H1 (cell line): ENCODE measurements at regions not wholly inside any gene's neighbourhood (a gene's known extent, or its start where the extent isn't known, plus 50 kb on each side); places are given as distances from the start of the nearest gene placed in this dataset.

Source experiments
- CTCF ChIA-PET: fragments of 300-600 bp; sonication (Branson Sonifier 250); formaldehyde crosslinking; loops from one replicate; lab custom pipeline; 2021; ENCODE audit not compliant: partially characterized antibody; lab: Charles Lee
- POLR2A ChIA-PET: fragments of 300-600 bp; sonication (Branson Sonifier 250); formaldehyde crosslinking; loops from one replicate; lab custom pipeline; 2021; ENCODE audit warnings: inconsistent platforms; ENCODE audit not compliant: partially characterized antibody; lab: Charles Lee
- DNase-seq, 2 experiments: peaks; one replicate each; pipeline versions ENCODE4 v3.0.0 to v3.0.0-alpha.2; 2010 to 2022; ENCODE audit warnings: low spot score in 2 of 2, low read depth in 1 of 2, mixed read lengths in 1 of 2
- FAIRE-seq: peaks from 2 replicates; lab custom pipeline; 2011; peaks lifted over from hg19 to GRCh38; lab: Jason Lieb, UNC
- H2AFZ ChIP-seq: 2 replicates; pipeline ENCODE4 v1.8.1; 2012; ENCODE audit warnings: low read length, inconsistent platforms
- H2AK5ac ChIP-seq: 2 replicates; pipeline ENCODE4 v1.6.1; 2013; ENCODE audit warnings: low read depth, low read length
- H2BK120ac ChIP-seq: replicated peaks from 2 replicates; pipeline ENCODE3; 2013; ENCODE audit warnings: low read depth, low read length, inconsistent platforms
- H2BK12ac ChIP-seq: 2 replicates; pipeline ENCODE4 v1.6.1; 2013; ENCODE audit warnings: low read depth, low read length
- H2BK15ac ChIP-seq: 2 replicates; pipeline ENCODE4 v1.6.1; 2013; ENCODE audit warnings: low read length
- H2BK20ac ChIP-seq: 2 replicates; pipeline ENCODE4 v1.6.1; 2013; ENCODE audit warnings: low read length
- H2BK5ac ChIP-seq: 2 replicates; pipeline ENCODE4 v1.6.1; 2013; ENCODE audit warnings: low read depth, low read length
- H3K14ac ChIP-seq: 2 replicates; pipeline ENCODE4 v1.6.1; 2013; ENCODE audit warnings: inconsistent platforms; ENCODE audit not compliant: insufficient read length
- H3K18ac ChIP-seq: 2 replicates; pipeline ENCODE4 v1.6.1; 2013; ENCODE audit warnings: low read length; ENCODE audit errors: extremely low read depth
- H3K23ac ChIP-seq: 2 replicates; pipeline ENCODE4 v1.6.1; 2013; ENCODE audit warnings: inconsistent platforms; ENCODE audit not compliant: insufficient read length
- H3K23me2 ChIP-seq: 2 replicates; pipeline ENCODE4 v1.6.1; 2013; ENCODE audit warnings: low read depth, low read length
- H3K27ac ChIP-seq: 2 replicates; pipeline ENCODE4 v1.6.1; 2011; ENCODE audit warnings: low read depth, low read length, inconsistent platforms
- H3K27me3 ChIP-seq, 4 experiments: replicated peaks in 1 of 4; 1 replicate in 1 of 4; 2 replicates in 3 of 4; pipeline versions ENCODE4 v1.6.1 to v1.8.1; 2011 to 2013; ENCODE audit warnings: low read length in 3 of 4, mild to moderate bottlenecking in 3 of 4, inconsistent platforms in 2 of 4, mixed read lengths in 2 of 4, moderate library complexity in 1 of 4; ENCODE audit not compliant: control insufficient read depth in 3 of 4, insufficient read depth in 3 of 4; ENCODE audit errors: extremely low read depth in 1 of 4
- H3K36me3 ChIP-seq, 4 experiments: 2 replicates each; pipeline versions ENCODE4 v1.6.1 to v1.8.1; 2011 to 2013; ENCODE audit warnings: mild to moderate bottlenecking in 4 of 4, low read length in 3 of 4, moderate library complexity in 2 of 4, control low read depth in 1 of 4, inconsistent platforms in 1 of 4; ENCODE audit not compliant: insufficient read depth in 4 of 4, control insufficient read depth in 2 of 4
- H3K4ac ChIP-seq: replicated peaks from 2 replicates; pipeline ENCODE3; 2013; ENCODE audit warnings: low read length, low read depth, mixed read lengths, inconsistent platforms; ENCODE audit not compliant: insufficient read length
- H3K4me1 ChIP-seq, 4 experiments: replicated peaks in 1 of 4; 1 replicate in 1 of 4; 2 replicates in 3 of 4; pipeline versions ENCODE4 v1.6.1 to v1.8.1; 2011 to 2013; ENCODE audit warnings: low read length in 3 of 4, inconsistent platforms in 2 of 4, mixed read lengths in 1 of 4; ENCODE audit not compliant: insufficient read depth in 4 of 4, control insufficient read depth in 3 of 4
- H3K4me2 ChIP-seq, 2 experiments: 2 replicates each; pipeline versions ENCODE4 v1.6.1 to v1.8.1; 2011 to 2013; ENCODE audit warnings: low read depth in 2 of 2, low read length in 2 of 2, control low read depth in 1 of 2, inconsistent platforms in 1 of 2, mild to moderate bottlenecking in 1 of 2; ENCODE audit not compliant: insufficient read depth in 1 of 2
- H3K4me3 ChIP-seq, 4 experiments: fragments of 200-600, 300-600 bp in 1 of 4; sonication (generic), shearing (Covaris generic), sonication (Bioruptor Twin) in 1 of 4; 2 replicates each; pipeline versions ENCODE4 v1.5.1 to v1.8.1; 2011 to 2016; ENCODE audit warnings: low read length in 4 of 4, low read depth in 3 of 4, control low read depth in 2 of 4, inconsistent platforms in 2 of 4, mild to moderate bottlenecking in 2 of 4, mixed read lengths in 1 of 4, moderate library complexity in 1 of 4; ENCODE audit not compliant: insufficient read depth in 2 of 4; ENCODE audit errors: extremely low read depth in 1 of 4
- H3K56ac ChIP-seq: replicated peaks from 2 replicates; pipeline ENCODE3; 2013; ENCODE audit warnings: low read depth, mild to moderate bottlenecking, mixed read lengths, low read length, inconsistent platforms; ENCODE audit not compliant: insufficient read length
- H3K79me1 ChIP-seq: 2 replicates; pipeline ENCODE4 v1.6.1; 2013; ENCODE audit warnings: low read depth, low read length, control low read depth
- H3K79me2 ChIP-seq, 2 experiments: 2 replicates each; pipeline versions ENCODE4 v1.6.1 to v1.8.1; 2012 to 2013; ENCODE audit warnings: low read length in 2 of 2, mild to moderate bottlenecking in 2 of 2, inconsistent platforms in 1 of 2; ENCODE audit not compliant: insufficient read depth in 2 of 2, control insufficient read depth in 1 of 2
- H3K9ac ChIP-seq, 4 experiments: replicated peaks in 1 of 4; 1 replicate in 1 of 4; 2 replicates in 3 of 4; pipeline versions ENCODE4 v1.6.1 to v1.8.1; 2011 to 2013; ENCODE audit warnings: low read depth in 3 of 4, low read length in 3 of 4, control low read depth in 2 of 4, mild to moderate bottlenecking in 2 of 4, moderate library complexity in 2 of 4, inconsistent platforms in 1 of 4; ENCODE audit errors: extremely low read depth in 1 of 4
- H3K9me3 ChIP-seq, 2 experiments: 2 replicates each; pipeline versions ENCODE4 v1.6.1 to v1.8.1; 2012 to 2013; ENCODE audit warnings: mild to moderate bottlenecking in 2 of 2, moderate library complexity in 2 of 2, control low read depth in 1 of 2, inconsistent platforms in 1 of 2, low read depth in 1 of 2, low read length in 1 of 2, mixed read lengths in 1 of 2; ENCODE audit not compliant: insufficient read depth in 2 of 2
- H4K20me1 ChIP-seq, 2 experiments: replicated peaks in 1 of 2; 2 replicates each; pipeline versions ENCODE3 to v1.8.1; 2011 to 2013; ENCODE audit warnings: inconsistent platforms in 2 of 2, low read length in 2 of 2, mild to moderate bottlenecking in 1 of 2; ENCODE audit not compliant: insufficient read depth in 2 of 2, control insufficient read depth in 1 of 2
- H4K5ac ChIP-seq: 2 replicates; pipeline ENCODE4 v1.6.1; 2013; ENCODE audit warnings: low read length, low read depth, mixed read lengths, inconsistent platforms; ENCODE audit not compliant: insufficient read length
- H4K8ac ChIP-seq: 2 replicates; pipeline ENCODE4 v1.8.0; 2013; ENCODE audit warnings: mild to moderate bottlenecking, moderate library complexity, low read length, inconsistent platforms; ENCODE audit not compliant: insufficient read depth; ENCODE audit errors: extremely low read depth
- H4K91ac ChIP-seq: replicated peaks from 2 replicates; pipeline ENCODE3; 2013; ENCODE audit warnings: low read length, mixed read lengths, inconsistent platforms; ENCODE audit not compliant: insufficient read length
- PHF8 ChIP-seq: fragments of 200-600 bp; sonication (generic); conservative IDR thresholded peaks from 2 replicates; pipeline ENCODE4 v1.7.1; 2012; ENCODE audit warnings: low read depth, mild to moderate bottlenecking, inconsistent platforms, low read length, moderate library complexity
- POLR2A ChIP-seq, 2 experiments: IDR thresholded peaks; 1 replicate in 1 of 2; 2 replicates in 1 of 2; pipeline ENCODE4 v1.6.1; 2011; ENCODE audit warnings: low read depth in 2 of 2, low read length in 2 of 2, mild to moderate bottlenecking in 2 of 2; ENCODE audit errors: control extremely low read depth in 1 of 2
- WGBS, 2 experiments: shearing (Covaris generic) in 1 of 2; methylation state at CpG; one replicate each; pipeline versions ENCODE4 v1.1.6 to v1.1.7; 2013 to 2015; ENCODE audit warnings: low lambda C conversion rate in 2 of 2, mixed read lengths in 2 of 2, inconsistent platforms in 1 of 2, low coverage in 1 of 2, missing lambda C conversion rate in 1 of 2; ENCODE audit not compliant: insufficient replicate concordance in 2 of 2, insufficient coverage in 1 of 2, insufficient read length in 1 of 2; ENCODE audit errors: extremely low coverage in 1 of 2, missing lambda C conversion rate in 1 of 2; 5-methylcytosine and 5-hydroxymethylcytosine counted together

DNA sequence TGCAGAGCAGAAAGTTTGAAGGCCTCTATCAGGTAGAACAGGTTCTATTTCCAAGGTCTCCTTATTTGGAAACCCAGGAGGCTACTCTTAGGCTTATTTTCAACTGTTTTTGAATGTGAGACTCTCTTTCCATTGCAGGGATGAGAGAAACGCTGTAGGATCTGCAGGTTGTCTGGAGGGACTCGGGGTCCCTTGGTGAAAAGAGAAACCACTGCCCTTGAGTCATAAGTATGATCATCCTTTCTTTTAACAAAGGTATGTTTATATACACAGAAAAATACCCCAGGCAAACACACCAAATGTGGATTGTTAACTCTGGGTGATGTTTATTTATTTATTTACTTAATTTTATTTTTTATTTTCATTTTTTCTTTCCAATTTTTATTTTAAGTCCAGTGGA, 57.8 kb upstream of the MAX start:
- Histone ChIP-seq H3K14ac (no peak overlapping the region), H3K79me1 (no peaks in the 10 kb centered on the region), H3K36me3 (no peaks in the 10 kb centered on the region), H3K23me2 (no peaks in the 10 kb centered on the region), H3K4ac (no peak overlapping the region), H3K4me2 (no peak overlapping the region), H3K23ac (no peak overlapping the region), H3K4me3 (no peak overlapping the region), H2AFZ (no peak overlapping the region; the same call in 1 of the 2 replicates), H3K27me3 (no peaks in the 10 kb centered on the region), H2BK15ac (no peak overlapping the region), H3K9ac (no peak overlapping the region), H3K4me1 (no peaks in the 10 kb centered on the region; a peak in 1 of 7 replicates), H2AK5ac (no peak overlapping the region), H3K18ac (no peak overlapping the region), H2BK20ac (no peak overlapping the region), H4K8ac (no peak overlapping the region), H3K27ac (no peak overlapping the region), H3K9me3 (no peaks in the 10 kb centered on the region), H2BK120ac (no peak overlapping the region), H3K79me2 (no peaks in the 10 kb centered on the region), H3K56ac (no peak overlapping the region), H4K20me1 (no peaks in the 10 kb centered on the region), H4K91ac (no peak overlapping the region), H2BK5ac (no peak overlapping the region), H4K5ac (no peak overlapping the region), H2BK12ac (no peak overlapping the region)
- TF ChIP-seq PHF8: no peak
- TF ChIP-seq POLR2A (IDR thresholded peaks at IDR 0.05; ENCODE audit: control extremely low read depth in 1 of 2, low read depth in 2 of 2, low read length in 2 of 2): no peak
- POLR2A ChIA-PET: no interaction called here
- no peak for FAIRE-seq
- CTCF ChIA-PET: interaction anchor here (0.6 to 1.4 kb wide), 5 partner anchors 18 to 781 kb away, joined by 3 to 4 read pairs (median 3); no protein-coding TSS in a partner anchor
- 89% methylated on average over 2 of the region's 2 CpGs; no CpG with 5 or more reads in 1 of the 2 experiments for WGBS, 2 experiments
- DNase-seq: no peak
